ENCODE measurements at regions not wholly inside any gene's neighbourhood (a gene's known extent, or its start where the extent isn't known, plus 50 kb on each side); places are given as distances from the start of the nearest gene placed in this dataset.

DNA sequence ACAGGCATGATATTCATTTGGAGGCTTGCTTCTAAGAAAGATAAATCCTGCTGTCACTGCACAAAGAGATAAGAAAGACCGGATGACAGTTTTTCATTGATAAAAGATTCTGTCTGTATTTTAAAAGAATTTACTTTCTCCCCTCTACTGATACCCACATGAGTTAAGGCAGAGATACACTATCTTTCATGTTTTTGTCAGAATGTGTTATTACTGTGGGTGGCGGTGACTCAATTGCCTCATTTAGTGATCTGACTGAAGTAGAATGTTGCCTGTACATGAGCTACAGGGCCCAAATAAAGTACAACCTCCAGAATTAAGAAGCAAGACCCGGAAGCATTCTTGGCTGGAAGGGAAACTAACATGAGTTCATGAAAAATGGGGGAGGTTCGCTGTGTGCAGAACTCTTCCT, 480.0 kb downstream of the SLC4A3 start:
- no peak for DNase-seq (ENCODE audit: low read depth, low spot score)

DNA sequence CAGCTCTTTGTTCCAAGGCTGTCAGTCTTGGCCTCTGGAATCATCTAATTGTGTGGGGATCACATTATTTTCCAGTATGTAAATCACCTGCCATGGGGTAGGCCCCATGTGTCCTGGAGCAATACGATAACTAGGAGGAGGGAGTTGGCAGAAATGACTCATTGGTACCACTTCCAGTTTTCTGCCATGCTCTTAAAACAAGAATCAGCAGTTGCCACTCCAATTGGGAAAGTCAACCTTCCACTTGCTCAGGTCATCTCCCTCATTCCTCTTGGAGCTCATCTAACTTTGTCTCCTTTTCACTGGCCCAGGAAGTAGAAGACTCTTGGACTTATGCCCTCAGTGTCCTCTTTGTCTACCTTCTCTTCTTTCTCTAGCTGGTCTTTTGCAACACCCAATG, 487.0 kb downstream of the SLC4A3 start:
- DNase-seq (ENCODE audit: low read depth, low spot score): no peak

- no peak for DNase-seq (ENCODE audit: low read depth, low spot score)
These were observed 489.6 kb downstream of the SLC4A3 start for GRCh38 chr2:220117025-220117424.

DNA sequence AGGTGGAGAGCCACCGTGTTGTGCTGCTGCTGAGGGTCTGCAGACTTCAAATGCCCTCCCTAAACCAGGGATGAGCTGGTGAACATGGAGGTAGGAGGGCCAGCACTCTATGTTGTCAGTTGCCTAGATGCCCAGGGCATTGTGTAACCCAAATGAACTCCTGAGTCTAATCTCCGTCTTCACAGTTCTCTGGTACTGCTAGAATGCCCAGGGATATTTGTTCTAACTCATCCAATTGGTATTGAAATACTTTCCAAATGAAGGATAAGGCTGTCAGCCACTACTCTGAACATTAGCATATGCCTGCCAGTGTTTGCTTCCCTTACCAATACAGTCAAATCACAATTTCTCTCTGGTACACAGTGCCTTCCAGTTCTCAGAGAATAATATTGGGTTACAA, 492.6 kb downstream of the SLC4A3 start:
- no peak for DNase-seq (ENCODE audit: low read depth, low spot score)

- no peak for DNase-seq (ENCODE audit: low read depth, low spot score)
These were observed 496.3 kb downstream of the SLC4A3 start for GRCh38 chr2:220123751-220124150.

- no peak for DNase-seq (ENCODE audit: low read depth, low spot score)
These were observed 498.1 kb downstream of the SLC4A3 start for GRCh38 chr2:220125551-220125950.

DNA sequence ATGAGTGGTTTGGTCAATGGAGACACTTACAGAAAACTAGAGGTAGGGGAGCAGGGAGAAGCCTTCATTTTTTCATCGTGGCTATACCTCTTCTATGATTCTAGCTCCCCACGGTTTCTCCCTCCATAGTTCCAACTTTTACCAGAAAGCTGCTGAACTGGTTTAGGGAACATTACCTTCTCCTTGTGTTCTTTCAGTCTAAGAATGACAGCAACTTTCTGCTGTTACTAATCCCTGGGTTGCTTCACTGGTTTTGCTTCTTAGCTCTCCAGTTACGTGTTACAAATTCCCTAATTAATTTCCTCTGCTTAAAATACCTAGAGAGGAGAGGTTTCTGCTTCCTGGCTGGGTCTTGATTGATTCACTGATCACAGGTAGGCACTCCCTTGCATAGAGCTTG, 499.9 kb downstream of the SLC4A3 start:
- no peak for DNase-seq (ENCODE audit: low read depth, low spot score)

DNA sequence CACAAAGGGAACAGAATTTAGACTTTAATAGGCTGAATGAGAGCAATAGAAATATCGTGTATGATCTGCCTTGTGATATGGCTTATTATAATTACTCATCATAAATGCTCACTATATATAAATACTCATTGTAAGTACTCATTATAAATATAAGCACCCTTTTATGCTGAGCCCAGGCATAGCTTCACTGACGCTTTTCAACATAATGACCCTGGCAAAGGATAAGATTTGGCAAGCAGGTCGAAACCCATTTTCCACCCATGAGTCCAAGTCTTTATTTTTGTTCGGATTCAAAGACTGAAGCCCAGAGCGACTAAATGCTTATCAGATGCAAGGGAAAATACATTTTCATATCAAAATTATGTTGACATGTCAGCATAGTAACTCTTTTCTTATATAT, 500.4 kb downstream of the SLC4A3 start:
- DNase-seq (ENCODE audit: low read depth, low spot score): no peak

- DNase-seq (ENCODE audit: low read depth, low spot score): no peak
These were observed 502.0 kb downstream of the SLC4A3 start for GRCh38 chr2:220129391-220129790.

DNA sequence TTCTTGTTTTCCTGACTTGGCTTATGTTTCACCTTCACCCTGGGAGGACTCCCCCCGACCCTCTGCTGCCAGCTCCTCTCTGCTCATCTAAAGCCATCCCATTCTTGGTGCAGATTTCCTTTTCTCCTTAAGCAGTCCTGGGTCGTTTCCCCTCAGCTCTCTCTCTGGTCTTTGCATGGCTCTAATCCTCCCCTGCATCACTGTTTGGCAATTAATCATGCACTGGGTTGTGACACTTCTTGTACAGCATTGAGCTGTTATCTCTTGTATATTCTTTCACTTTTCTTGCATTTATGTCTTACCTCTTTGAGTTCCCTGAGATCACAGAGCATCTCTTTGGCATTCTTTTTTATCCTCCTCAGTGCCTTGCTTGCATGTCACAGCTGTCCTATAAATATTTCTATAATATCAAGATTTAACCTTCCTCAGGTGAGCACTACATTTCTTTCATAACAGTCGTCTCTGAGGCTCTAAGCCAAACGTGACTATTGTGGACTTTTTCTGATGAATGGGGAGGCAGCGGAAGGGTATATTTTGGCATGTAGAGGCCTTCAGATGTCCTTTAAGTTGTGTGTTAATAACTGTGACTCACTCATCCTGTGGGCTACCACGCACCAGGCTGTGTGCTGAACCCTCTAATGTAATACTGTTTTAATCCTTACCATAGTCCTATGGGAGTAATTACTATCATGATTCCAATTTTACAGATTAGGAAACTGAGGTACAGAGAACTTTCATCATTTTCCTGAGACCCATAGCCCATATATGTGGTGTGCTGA, 507.5 kb downstream of the SLC4A3 start:
- DNase-seq (ENCODE audit: low read depth, low spot score): no peak

DNA sequence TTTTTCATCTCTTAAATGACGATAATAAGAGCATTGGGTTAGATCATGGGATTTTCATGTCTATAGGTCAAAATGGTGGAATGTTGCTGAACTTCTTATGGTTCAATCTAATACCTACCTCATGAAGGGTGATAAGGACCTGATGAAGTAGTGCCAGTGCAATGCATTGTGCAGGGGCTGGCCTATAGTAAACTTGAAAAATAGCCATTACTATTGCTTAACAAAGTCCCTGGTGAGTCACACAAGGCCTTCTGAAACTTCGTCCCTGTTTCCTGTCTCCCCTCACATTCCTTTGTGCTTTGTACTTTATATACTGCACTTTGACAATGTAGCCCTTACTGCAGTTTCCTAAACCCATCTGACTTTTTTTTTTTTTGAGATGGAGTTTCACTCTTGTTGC, 515.9 kb downstream of the SLC4A3 start:
- no peak for DNase-seq (ENCODE audit: low read depth, low spot score)

DNA sequence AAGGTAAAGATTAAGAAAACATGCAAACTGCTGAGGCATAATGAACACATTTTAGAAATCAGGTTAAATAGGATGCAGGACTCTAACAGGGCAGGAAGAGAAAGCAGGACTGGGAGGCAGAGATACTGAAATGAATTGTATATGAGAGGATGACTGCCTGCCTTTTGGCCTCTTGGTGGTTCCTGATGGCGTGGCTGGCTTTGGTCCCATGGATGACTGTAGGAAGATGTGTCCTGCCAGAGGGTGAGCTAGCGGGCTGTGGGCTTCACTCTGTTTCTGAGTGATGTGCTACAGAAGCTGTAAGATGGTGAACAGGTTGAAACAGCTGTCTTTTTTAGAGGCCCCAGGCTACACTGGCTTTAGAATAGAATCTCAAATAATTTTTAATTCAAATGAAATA, 517.0 kb downstream of the SLC4A3 start:
- DNase-seq (ENCODE audit: low read depth, low spot score): no peak

- no peak for DNase-seq (ENCODE audit: low read depth, low spot score)
These were observed 520.0 kb downstream of the SLC4A3 start for GRCh38 chr2:220147161-220148038.

DNA sequence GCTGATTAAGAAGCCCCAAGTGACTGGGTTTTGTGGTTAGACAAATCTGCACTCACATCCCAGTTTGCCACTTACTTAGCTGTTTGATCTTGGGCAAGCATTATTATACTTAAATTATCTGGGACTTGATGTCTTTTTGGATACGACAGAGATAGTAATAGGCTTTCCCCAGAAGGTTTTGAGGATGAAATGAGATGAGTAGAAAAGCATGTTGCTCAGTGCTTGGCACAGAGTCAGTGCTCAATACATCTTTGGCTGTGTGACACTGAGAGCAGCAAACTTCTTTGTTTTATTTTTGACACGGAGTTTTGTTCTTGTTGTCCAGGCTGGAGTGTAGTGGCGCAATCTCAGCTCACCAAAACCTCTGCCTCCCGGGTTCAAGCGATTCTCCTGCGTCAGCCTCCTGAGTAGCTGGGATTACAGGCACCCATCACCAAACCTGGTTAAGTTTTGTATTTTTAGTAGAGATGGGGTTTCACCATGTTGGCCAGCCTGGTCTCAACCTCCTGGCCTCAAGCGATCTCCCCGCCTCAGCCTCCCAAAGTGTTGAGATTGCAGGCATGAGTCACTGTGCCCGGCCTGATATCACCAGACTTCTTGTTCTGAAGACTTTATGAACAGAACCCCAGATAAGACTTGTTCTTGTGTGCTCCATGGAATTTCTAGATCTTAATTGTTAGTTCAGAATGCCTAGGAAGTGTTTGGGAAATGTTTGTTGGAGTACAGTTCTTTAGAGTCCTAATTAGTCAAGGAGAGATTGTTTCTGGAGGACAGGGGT, 521.2 kb downstream of the SLC4A3 start:
- no peak for DNase-seq (ENCODE audit: low read depth, low spot score)

GRCh38 chr2:220151341-220151740, 523.9 kb downstream of the SLC4A3 start:
- DNase-seq (ENCODE audit: low read depth, low spot score): no peak

DNA sequence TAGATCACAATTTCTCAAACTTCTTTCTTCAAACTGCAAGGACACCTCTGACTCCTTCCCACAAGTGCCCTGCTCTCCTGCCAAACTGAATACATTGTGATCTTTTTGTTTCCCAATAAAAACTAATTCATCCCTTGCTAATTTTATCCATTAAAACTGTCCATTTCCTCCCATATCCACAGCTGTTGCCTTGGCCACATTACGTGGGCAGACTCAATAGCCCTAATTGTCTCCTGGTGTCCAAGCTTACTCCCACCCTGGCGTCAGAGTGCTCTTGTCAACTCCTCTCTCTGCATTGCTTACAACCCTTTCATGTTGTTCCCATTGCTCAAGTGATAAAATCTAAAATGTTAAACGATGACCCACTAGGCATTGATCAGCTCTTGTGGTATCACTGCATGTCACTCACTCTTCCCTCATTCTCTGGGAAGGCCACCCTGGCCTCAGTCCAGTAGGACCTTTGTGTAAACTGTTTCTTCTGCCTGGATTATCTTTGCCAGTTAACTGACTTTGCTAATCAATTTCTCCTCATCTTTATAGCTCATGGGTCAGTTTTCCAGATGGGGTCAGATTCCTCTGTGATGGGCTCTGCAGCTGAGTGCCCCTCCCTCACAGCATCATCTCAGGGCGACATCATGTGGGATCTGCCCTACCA, 525.0 kb downstream of the SLC4A3 start:
- DNase-seq (ENCODE audit: low read depth, low spot score): no peak

DNA sequence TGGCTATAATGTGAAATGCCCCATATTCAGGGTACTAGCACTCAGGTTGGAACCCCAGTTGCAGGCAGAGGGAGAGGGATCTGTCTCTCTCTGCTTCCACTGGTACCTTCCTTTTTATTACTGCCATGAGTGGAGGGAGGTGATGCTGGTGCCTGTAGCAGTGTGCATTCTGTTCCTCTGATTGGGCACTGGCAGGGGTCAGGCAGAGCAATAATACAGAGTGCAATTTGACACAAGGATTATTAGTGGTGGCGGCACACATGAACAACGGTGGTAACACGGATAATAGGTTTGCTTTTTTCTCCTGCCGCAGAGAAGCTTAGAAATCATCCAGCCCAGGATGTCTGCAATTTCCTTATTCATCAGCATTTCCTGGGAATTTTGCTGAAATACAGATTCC, 525.7 kb downstream of the SLC4A3 start:
- no peak for DNase-seq (ENCODE audit: low read depth, low spot score)

DNA sequence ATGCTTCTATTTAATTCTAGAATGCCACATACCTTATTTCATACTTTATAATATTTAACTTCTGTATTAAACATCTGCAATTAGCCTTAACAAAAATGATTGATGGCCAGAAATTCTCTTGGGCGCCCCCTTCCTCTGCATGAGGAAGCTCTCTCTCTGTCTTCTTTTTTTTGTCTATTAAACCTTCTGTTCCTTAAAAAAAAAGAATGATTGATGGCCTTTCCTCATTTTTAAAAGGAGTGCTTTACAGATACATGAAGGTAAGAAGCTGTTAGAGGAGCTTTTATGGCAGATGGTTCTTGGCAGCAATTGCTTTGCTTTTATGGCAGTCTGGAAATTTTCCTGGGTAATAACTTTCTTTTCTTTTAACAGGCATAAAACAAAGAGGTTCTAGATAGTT, 526.9 kb downstream of the SLC4A3 start:
- DNase-seq (ENCODE audit: low read depth, low spot score): no peak

- DNase-seq (ENCODE audit: low read depth, low spot score): no peak
These were observed 529.9 kb downstream of the SLC4A3 start for GRCh38 chr2:220157312-220157711.

DNA sequence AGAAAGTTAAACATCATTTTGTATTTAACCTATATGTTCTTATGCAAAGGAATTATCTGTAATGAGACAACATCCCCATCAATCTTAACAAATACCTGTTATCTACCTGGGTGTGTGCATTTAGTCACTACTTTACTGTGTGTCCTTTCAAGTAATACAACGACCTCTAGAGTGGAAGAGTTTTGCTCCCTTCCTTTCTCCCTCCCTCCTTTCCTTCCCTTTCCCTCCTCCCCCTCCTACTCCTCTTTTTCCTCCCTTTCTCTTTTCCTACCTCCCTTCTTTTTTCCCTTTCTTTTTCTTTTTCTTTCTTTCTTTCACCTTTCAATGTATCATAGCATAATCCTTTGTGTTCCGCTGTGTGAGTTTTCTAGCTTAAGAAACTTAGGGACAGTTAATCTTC, 532.3 kb downstream of the SLC4A3 start:
- no peak for DNase-seq (ENCODE audit: low read depth, low spot score)

DNA sequence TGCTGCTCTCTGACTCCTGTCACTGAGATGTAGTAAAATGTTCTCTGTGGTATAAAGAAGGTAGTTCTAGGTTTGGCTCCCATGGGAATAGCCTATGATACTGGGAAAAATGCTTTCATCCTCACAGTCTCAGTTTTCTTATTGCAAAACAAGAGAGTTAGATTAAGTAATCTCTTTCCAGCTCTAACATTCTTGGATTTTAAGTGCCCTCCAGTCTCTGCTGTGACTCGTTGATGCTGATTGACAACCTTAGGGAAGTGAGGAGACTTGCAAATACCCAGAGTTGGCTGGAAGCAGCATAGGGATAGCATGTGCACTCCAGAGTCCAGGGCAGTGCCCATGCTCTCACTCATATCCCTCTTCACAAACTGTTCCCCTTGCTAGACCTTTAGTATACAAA, 534.9 kb downstream of the SLC4A3 start:
- no peak for DNase-seq (ENCODE audit: low read depth, low spot score)

DNA sequence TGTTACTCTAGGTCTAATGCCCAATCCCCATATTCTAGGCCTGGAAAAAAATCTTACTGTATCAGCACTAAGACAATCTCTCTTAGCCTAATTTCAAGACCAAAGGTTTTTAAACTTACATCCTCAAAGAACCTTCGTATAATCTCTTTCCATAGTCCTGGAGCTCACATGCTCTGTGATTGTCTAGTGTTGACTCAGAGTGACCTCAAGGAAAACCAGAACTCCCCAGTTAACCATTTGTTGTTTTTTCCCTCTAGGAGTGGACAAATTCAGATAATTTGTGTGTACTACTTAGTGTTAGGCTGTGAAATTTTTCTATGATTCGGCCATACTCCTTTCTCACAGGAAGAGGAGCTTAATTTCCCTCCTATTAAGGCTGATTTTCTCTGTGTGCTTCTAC, 536.1 kb downstream of the SLC4A3 start:
- DNase-seq (ENCODE audit: low read depth, low spot score): no peak

Data from brain pericyte (primary cell).